ENCODE measurements at regions not wholly inside any gene's neighbourhood (a gene's known extent, or its start where the extent isn't known, plus 50 kb on each side); places are given as distances from the start of the nearest gene placed in this dataset.

DNA sequence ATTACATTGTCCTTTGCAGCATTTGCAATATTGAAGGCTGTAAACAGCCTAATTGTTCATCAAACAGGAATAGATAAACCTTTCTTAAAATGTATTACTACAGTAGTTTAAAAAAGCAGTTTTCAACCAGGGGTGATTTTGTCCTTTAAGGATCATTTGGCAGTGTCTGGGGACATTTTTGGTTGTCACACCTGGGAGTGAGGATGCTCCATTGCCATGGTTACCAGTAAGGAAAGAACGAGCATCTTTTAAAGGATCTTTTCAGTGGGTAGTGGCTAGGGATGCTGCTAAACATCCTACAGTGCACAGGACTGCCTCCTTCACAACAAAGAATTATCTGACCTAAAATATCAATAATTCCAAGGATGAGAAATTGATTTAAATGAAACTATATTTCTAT is 596.3 kb downstream of the HINT1 start:
- no peaks in the 10 kb centered on the region for H3K4me1 ChIP-seq
- intact Hi-C loops (cut with DNase I): no loop called here

DNA sequence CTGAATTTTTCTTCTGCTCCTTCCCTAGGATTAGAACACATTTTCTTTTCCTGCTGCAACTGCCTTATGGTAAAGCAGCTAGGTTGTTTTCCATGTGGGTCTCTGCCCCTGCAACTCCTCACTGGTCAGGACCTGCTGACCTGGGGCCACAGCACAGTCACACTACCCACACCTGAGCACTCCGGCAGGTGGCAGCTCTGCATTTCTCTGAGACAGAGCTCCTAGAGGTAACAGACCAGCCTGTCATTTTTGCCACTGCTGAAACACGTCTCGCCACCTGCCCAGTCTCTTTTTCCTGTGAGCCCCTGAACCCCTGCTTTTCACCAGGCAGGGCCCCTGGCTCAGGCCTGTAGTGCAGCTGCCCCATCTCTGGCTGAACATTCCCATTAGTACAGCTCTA is 609.6 kb downstream of the HINT1 start:
- H3K36me3 ChIP-seq (ENCODE audit: insufficient read depth in 1 of 2, low read depth in 1 of 2): no peaks in the 10 kb centered on the region
- H3K27me3 ChIP-seq (ENCODE audit: insufficient read depth in 3 of 3, low read length in 2 of 3): no peaks in the 10 kb centered on the region
- 86 to 93% (median 91%) methylated on average over 3 of the region's 3 CpGs for WGBS, 3 donors
- H3K9me3 ChIP-seq: peaks cover 8% of the 10 kb centered on the region
- no peak overlapping the region for H3K27ac ChIP-seq
- intact Hi-C loops (cut with DNase I): no loop called here
- TF ChIP-seq, protein P1, sequence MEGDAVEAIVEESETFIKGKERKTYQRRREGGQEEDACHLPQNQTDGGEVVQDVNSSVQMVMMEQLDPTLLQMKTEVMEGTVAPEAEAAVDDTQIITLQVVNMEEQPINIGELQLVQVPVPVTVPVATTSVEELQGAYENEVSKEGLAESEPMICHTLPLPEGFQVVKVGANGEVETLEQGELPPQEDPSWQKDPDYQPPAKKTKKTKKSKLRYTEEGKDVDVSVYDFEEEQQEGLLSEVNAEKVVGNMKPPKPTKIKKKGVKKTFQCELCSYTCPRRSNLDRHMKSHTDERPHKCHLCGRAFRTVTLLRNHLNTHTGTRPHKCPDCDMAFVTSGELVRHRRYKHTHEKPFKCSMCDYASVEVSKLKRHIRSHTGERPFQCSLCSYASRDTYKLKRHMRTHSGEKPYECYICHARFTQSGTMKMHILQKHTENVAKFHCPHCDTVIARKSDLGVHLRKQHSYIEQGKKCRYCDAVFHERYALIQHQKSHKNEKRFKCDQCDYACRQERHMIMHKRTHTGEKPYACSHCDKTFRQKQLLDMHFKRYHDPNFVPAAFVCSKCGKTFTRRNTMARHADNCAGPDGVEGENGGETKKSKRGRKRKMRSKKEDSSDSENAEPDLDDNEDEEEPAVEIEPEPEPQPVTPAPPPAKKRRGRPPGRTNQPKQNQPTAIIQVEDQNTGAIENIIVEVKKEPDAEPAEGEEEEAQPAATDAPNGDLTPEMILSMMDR (IDR thresholded peaks at IDR 0.05): no peak
- H3K4me1 ChIP-seq: no peaks in the 10 kb centered on the region
- DNase-seq (no peak), ATAC-seq (no peak)
- H3K4me3 ChIP-seq: no peak overlapping the region

More for the DNA sequence above, 596.3 kb downstream of the HINT1 start:
- TF ChIP-seq, protein P1 (IDR thresholded peaks at IDR 0.05): no peak
- H3K27me3 ChIP-seq (ENCODE audit: insufficient read depth in 3 of 3, low read length in 2 of 3): no peaks in the 10 kb centered on the region
- H3K4me3 ChIP-seq: no peak overlapping the region
- H3K36me3 ChIP-seq (ENCODE audit: insufficient read depth in 1 of 2, low read depth in 1 of 2): no peaks in the 10 kb centered on the region
- WGBS, 3 donors: 54 to 70% (median 62%) methylated on average over 1 of the region's 1 CpG
- H3K9me3 ChIP-seq: no peaks in the 10 kb centered on the region
- H3K27ac ChIP-seq: no peak overlapping the region
- DNase-seq (no peak), ATAC-seq (no peak)

DNA sequence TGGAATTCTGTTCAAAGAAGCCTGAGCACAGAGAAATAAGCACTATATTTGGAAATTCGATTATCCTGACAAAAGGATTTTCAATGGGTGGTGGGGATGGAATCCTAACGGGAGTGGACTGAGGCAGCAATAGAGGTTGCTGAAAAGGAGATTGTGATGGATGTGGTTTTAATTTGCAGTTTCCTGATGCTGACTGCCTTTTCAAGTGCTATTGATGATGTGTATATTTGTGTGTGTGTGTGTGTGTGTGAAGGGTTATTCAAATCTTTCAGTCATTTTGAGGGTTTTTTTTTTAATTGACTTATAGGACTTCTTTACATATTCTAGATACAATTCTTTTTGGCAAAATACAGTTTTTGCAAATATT is 614.5 kb downstream of the HINT1 start:
- ATAC-seq: no peak

DNA sequence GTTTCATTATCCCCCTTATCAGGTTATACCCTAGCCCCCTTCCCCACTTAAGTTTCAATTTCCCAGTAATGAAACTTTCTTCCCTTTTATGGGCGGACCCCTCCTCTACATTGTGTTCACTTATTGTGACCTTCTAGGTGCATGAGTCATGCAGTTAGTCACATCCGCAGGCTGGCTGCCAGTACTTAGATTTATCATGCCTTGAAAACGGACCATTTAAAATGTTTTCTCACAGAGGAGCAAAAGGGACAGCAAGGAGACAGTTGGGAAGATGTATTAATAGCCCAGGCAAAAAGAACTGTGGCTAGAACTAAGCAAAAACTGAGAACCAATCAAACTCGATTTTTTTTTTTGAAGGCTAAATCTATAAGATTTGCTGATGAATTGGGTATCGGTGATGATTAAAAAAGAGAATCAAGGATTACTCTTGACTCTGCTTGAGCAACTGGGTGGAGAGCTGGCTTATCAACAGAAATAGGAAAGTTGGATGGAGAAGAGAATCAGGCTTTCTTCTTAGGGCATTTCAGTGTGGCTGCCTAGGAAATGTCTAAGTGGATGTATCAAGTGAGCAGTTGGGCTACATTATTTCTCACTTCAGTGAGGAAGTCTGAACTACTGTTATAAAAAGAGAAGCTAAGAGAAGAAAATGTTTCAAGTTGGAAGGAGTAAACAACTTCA is 615.0 kb downstream of the HINT1 start:
- intact Hi-C loops (cut with DNase I): no loop called here
- H3K9me3 ChIP-seq: peaks cover 3% of the 10 kb centered on the region
- no peak overlapping the region for H3K27ac ChIP-seq
- no peaks in the 10 kb centered on the region for H3K36me3 ChIP-seq (ENCODE audit: insufficient read depth in 1 of 2, low read depth in 1 of 2)
- DNase-seq (peak in 1 of 2 donors; percentile 12), ATAC-seq (no peak)
- 64 to 65% (median 65%) methylated on average over 5 of the region's 5 CpGs for WGBS, 3 donors
- no peaks in the 10 kb centered on the region for H3K27me3 ChIP-seq (ENCODE audit: insufficient read depth in 3 of 3, low read length in 2 of 3)
- H3K4me3 ChIP-seq: no peak overlapping the region
- H3K4me1 ChIP-seq: no peaks in the 10 kb centered on the region
- TF ChIP-seq, protein P1 (IDR thresholded peaks at IDR 0.05): no peak

More for the DNA sequence above, 614.5 kb downstream of the HINT1 start:
- WGBS, 3 donors: 50 to 54% (median 51%) methylated on average over 2 of the region's 2 CpGs
- no peaks in the 10 kb centered on the region for H3K9me3 ChIP-seq
- H3K27me3 ChIP-seq (ENCODE audit: insufficient read depth in 3 of 3, low read length in 2 of 3): no peaks in the 10 kb centered on the region
- H3K4me3 ChIP-seq: no peak overlapping the region
- TF ChIP-seq, protein P1 (IDR thresholded peaks at IDR 0.05): no peak
- no peak overlapping the region for H3K27ac ChIP-seq
- no peaks in the 10 kb centered on the region for H3K36me3 ChIP-seq (ENCODE audit: insufficient read depth in 1 of 2, low read depth in 1 of 2)
- no peaks in the 10 kb centered on the region for H3K4me1 ChIP-seq
- intact Hi-C loops (cut with DNase I): no loop called here
- no peak for DNase-seq

DNA sequence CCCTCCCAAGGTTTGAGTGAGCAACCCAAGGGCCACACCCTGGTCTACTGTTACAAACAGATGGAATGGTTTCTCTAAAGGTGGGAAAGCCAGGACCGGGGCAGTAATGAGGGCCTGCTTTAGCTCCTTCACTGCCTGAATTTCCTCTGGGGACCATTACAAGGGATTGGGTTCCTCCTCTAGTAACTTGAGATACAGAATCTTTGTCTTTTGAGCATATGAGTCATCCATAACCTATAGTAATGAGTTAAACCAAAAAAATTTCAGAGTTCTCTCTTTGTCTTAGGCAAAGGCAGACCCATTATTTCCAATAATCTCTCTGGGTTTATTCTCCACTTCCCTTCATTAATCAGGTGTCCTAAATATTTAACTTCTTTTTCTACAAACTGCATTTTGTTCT is 618.8 kb downstream of the HINT1 start:
- ATAC-seq (no peak), DNase-seq (no peak)
- no peak overlapping the region for H3K27ac ChIP-seq
- WGBS, 3 donors: 48 to 80% (median 56%) methylated on average over 1 of the region's 1 CpG
- intact Hi-C loops (cut with DNase I): no loop called here
- TF ChIP-seq, protein P1 (IDR thresholded peaks at IDR 0.05): no peak
- no peaks in the 10 kb centered on the region for H3K36me3 ChIP-seq (ENCODE audit: insufficient read depth in 1 of 2, low read depth in 1 of 2)
- peaks cover 7% of the 10 kb centered on the region for H3K9me3 ChIP-seq
- no peaks in the 10 kb centered on the region for H3K27me3 ChIP-seq (ENCODE audit: insufficient read depth in 3 of 3, low read length in 2 of 3)
- H3K4me3 ChIP-seq: no peak overlapping the region
- no peaks in the 10 kb centered on the region for H3K4me1 ChIP-seq

All from psoas muscle (tissue), 7 donors.